HepG2 (cell line): ENCODE measurements at regions not wholly inside any gene's neighbourhood (a gene's known extent, or its start where the extent isn't known, plus 50 kb on each side); places are given as distances from the start of the nearest gene placed in this dataset.

Experiments used
- ARNT ChIP-seq: fragments of 450-650 bp; IDR thresholded peaks from 2 replicates; pipeline ENCODE4 v1.6.1; 2017
- BHLHE40 ChIP-seq: IDR thresholded peaks from 2 replicates; pipeline ENCODE4 v1.6.1; 2011; ENCODE audit warnings: low read length, improper control_type of control experiment
- CENPX ChIP-seq: sonication (generic); formaldehyde crosslinking; IDR thresholded peaks from 2 replicates; pipeline ENCODE4 v1.9.0; 2021; ENCODE audit warnings: mild to moderate bottlenecking, missing genetic modification reagents, moderate library complexity
- GATAD1 ChIP-seq: IDR thresholded peaks from 2 replicates; pipeline ENCODE4 v1.6.1; 2016; ENCODE audit warnings: missing genetic modification reagents, missing compliant biosample characterization
- GMEB2 ChIP-seq: IDR thresholded peaks from 2 replicates; pipeline ENCODE4 v1.6.1; 2016; ENCODE audit warnings: missing biosample characterization, missing genetic modification reagents, low read depth
- IRF2 ChIP-seq: IDR thresholded peaks from 2 replicates; pipeline ENCODE4 v1.6.1; 2018; ENCODE audit warnings: missing genetic modification reagents, missing compliant biosample characterization
- MNT ChIP-seq: fragments of 450-650 bp; IDR thresholded peaks from 2 replicates; pipeline ENCODE4 v1.6.1; 2016
- MTF2 ChIP-seq: sonication (generic); formaldehyde crosslinking; IDR thresholded peaks from 2 replicates; pipeline ENCODE4 v1.5.0; 2020; ENCODE audit warnings: missing genetic modification reagents, borderline replicate concordance
- NFIB ChIP-seq: sonication (generic); formaldehyde crosslinking; IDR thresholded peaks from 2 replicates; pipeline ENCODE4 v1.9.0; 2021; ENCODE audit warnings: missing genetic modification reagents, mild to moderate bottlenecking, borderline replicate concordance
- NFIC ChIP-seq: IDR thresholded peaks from 2 replicates; pipeline ENCODE4 v1.6.1; 2012; ENCODE audit warnings: mild to moderate bottlenecking, low read length, inconsistent platforms
- PBX3 ChIP-seq: sonication (generic); formaldehyde crosslinking; IDR thresholded peaks from 2 replicates; pipeline ENCODE4 v1.8.1; 2023; ENCODE audit warnings: missing genetic modification reagents, inconsistent platforms, borderline replicate concordance
- PCBP2 ChIP-seq: fragments of 200-400 bp; formaldehyde crosslinking; optimal IDR thresholded peaks from 2 replicates; pipeline ENCODE3; 2018; ENCODE audit warnings: low read length, low read depth; ENCODE audit not compliant: poor library complexity, severe bottlenecking
- THRA ChIP-seq: sonication (generic); formaldehyde crosslinking; IDR thresholded peaks from 2 replicates; pipeline ENCODE4 v1.4.0; 2020; ENCODE audit warnings: missing genetic modification reagents, borderline replicate concordance
- UBTF ChIP-seq: sonication (generic); formaldehyde crosslinking; IDR thresholded peaks from 2 replicates; pipeline ENCODE4 v1.4.0; 2020; ENCODE audit warnings: mild to moderate bottlenecking, missing genetic modification reagents
- XBP1 ChIP-seq: sonication (generic); formaldehyde crosslinking; IDR thresholded peaks from 2 replicates; pipeline ENCODE4 v1.5.0; 2020; ENCODE audit warnings: missing genetic modification reagents
- ZMAT3 ChIP-seq: sonication (generic); formaldehyde crosslinking; conservative IDR thresholded peaks from 2 replicates; pipeline ENCODE4 v1.7.0; 2021; ENCODE audit warnings: missing genetic modification reagents
- ZMAT5 ChIP-seq: sonication (generic); formaldehyde crosslinking; IDR thresholded peaks from 2 replicates; pipeline ENCODE4 v1.5.0; 2020; ENCODE audit warnings: mild to moderate bottlenecking, low read depth, missing genetic modification reagents, borderline replicate concordance
- ZNF577 ChIP-seq: sonication (generic); formaldehyde crosslinking; IDR thresholded peaks from 2 replicates; pipeline ENCODE4 v1.4.0; 2020; ENCODE audit warnings: mild to moderate bottlenecking, low read depth, missing genetic modification reagents, borderline replicate concordance
- ZNF660 ChIP-seq: sonication (generic); formaldehyde crosslinking; IDR thresholded peaks from 2 replicates; pipeline ENCODE4 v1.5.1; 2020; ENCODE audit warnings: mild to moderate bottlenecking, low read depth, missing genetic modification reagents, borderline replicate concordance
- ZNF678 ChIP-seq: sonication (generic); formaldehyde crosslinking; IDR thresholded peaks from 2 replicates; pipeline ENCODE4 v1.4.0; 2020; ENCODE audit warnings: mild to moderate bottlenecking, missing genetic modification reagents
- ZNF879 ChIP-seq: sonication (generic); formaldehyde crosslinking; IDR thresholded peaks from 2 replicates; pipeline ENCODE4 v1.8.1; 2023; ENCODE audit warnings: missing genetic modification reagents

- peak; percentile 98 for TF ChIP-seq UBTF
- TF ChIP-seq ZNF879: no peak
- TF ChIP-seq ZMAT3 (CRISPR knock-in tag): peak; percentile 97; the same call in 1 of the 2 replicates
- peak; percentile 51 for TF ChIP-seq PCBP2
- TF ChIP-seq ZNF678 (CRISPR knock-in tag): peak; percentile 58; the same call in 1 of the 2 replicates
- TF ChIP-seq MNT: peak; percentile 48; the same call in 1 of the 2 replicates
- no peak for TF ChIP-seq ZNF660 (CRISPR knock-in tag)
- TF ChIP-seq GMEB2 (CRISPR knock-in tag): peak; percentile 46; the same call in 1 of the 2 replicates
- no peak for TF ChIP-seq ZNF577
- TF ChIP-seq PBX3 (CRISPR knock-in tag): no peak
- no peak for TF ChIP-seq NFIB (CRISPR knock-in tag)
- peak; percentile 85 for TF ChIP-seq THRA
- peak; percentile 89 for TF ChIP-seq GATAD1 (CRISPR knock-in tag)
- TF ChIP-seq XBP1 (CRISPR knock-in tag): no peak; the same call in 1 of the 2 replicates
- no peak for TF ChIP-seq CENPX (CRISPR knock-in tag)
- TF ChIP-seq IRF2 (CRISPR knock-in tag): no peak; the same call in none of the 2 replicates
- TF ChIP-seq BHLHE40: peak; percentile 38; the same call in 1 of the 2 replicates
- no peak for TF ChIP-seq ZMAT5 (CRISPR knock-in tag)
- TF ChIP-seq NFIC: no peak
- no peak; the same call in 1 of the 2 replicates for TF ChIP-seq MTF2 (CRISPR knock-in tag)
- TF ChIP-seq ARNT: no peak
Observed at GRCh38 chr17:47066841-47067682, 88.0 kb upstream of the RPRML start (continued).
